ENCODE measurements at regions not wholly inside any gene's neighbourhood (a gene's known extent, or its start where the extent isn't known, plus 50 kb on each side); places are given as distances from the start of the nearest gene placed in this dataset.
"Not testable (repeated sequence)": the region's sequence is repeated elsewhere in the genome, so short reads cannot be mapped to it uniquely, and the experiment has no call there.

- DNase-seq: not testable (repeated sequence)
Measured at GRCh38 chr2:87199228-87199627, 177.6 kb upstream of the PLGLB1 start.

- not testable (repeated sequence) for DNase-seq
Measured at GRCh38 chr2:87204569-87205147, 183.0 kb upstream of the PLGLB1 start.

DNA sequence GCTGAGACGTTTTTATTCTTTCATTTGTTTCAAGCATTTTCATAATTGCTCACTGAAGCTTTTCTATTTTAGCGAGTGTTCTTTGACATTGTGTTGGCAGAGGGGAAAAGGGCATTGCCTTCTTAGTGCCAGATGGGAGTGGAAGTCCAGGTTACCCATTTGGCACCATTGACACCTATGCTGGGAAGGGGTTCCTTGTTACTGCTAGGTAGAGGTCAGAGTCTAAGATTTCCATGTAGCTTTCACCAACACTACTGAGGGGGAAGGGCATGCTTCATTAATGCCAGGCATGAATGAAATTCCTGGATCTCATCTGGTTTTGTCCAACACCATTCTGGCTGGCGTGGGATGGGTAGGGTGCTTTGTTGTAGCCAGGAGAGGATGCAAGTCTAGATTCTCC, 191.3 kb upstream of the PLGLB1 start:
- not testable (repeated sequence) for DNase-seq

- not testable (repeated sequence) for DNase-seq
Measured at GRCh38 chr2:87217005-87217404, 195.4 kb upstream of the PLGLB1 start.

GRCh38 chr2:87217741-87218410, 196.2 kb upstream of the PLGLB1 start:
- DNase-seq: peak; percentile 87

GRCh38 chr2:87220651-87221050, 199.0 kb upstream of the PLGLB1 start:
- DNase-seq: not testable (repeated sequence)

- DNase-seq: not testable (repeated sequence)
Measured at GRCh38 chr2:87222131-87222530, 200.5 kb upstream of the PLGLB1 start.

DNA sequence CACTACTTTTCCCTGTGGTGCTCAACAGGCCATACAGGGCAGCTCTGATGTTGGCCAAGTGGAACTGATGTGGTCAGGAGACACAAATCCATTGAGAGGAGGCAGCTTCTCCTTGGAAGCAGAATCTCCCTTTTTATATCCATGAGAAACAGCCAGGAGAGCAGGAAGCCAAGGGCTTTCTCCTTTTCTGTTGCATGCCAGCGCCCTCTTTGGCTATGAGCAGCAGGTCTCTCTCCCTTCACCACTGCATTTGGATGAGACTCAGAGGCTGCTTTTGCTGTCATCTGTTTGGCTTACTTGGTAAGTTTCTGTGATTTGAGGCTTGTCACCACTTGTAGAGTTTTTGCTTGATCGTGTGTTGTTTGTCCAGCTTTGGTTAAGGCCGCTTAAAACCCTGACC, 202.2 kb upstream of the PLGLB1 start:
- DNase-seq: not testable (repeated sequence)

DNA sequence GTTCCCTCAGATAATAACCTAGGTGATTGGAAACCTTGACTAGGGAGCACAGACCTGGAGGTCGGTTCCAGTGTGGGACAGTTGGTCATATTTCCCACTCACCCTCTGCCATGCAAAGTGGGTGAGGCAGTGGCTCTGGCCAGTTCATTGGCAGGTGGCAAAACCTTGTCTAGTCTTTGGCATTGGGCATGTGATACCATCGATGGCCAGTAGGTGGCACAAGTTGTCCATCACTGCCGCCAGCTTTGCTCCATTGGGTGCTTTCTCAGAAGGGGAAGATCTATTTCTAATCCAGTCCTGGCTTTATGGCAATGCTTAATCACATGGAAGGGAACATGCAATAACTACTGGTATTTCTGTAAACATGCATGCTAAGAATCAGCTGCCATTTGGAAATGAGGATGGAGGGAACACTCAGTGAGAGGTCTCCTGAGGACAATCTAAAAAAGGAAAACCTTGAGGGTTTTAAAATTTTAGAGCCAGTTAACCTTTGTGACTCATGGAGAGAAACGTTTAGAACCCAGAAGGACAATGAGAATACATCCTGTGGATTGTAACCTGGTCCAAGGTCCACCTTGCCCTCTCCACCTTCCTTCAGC, 207.5 kb upstream of the PLGLB1 start:
- not testable (repeated sequence) for DNase-seq

- DNase-seq: not testable (repeated sequence)
Measured at GRCh38 chr2:87229964-87230363, 208.3 kb upstream of the PLGLB1 start.

GRCh38 chr2:87235333-87235981, 213.8 kb upstream of the PLGLB1 start:
- DNase-seq: not testable (repeated sequence)

- DNase-seq: not testable (repeated sequence)
Measured at GRCh38 chr2:87237570-87238336, 216.1 kb upstream of the PLGLB1 start.

DNA sequence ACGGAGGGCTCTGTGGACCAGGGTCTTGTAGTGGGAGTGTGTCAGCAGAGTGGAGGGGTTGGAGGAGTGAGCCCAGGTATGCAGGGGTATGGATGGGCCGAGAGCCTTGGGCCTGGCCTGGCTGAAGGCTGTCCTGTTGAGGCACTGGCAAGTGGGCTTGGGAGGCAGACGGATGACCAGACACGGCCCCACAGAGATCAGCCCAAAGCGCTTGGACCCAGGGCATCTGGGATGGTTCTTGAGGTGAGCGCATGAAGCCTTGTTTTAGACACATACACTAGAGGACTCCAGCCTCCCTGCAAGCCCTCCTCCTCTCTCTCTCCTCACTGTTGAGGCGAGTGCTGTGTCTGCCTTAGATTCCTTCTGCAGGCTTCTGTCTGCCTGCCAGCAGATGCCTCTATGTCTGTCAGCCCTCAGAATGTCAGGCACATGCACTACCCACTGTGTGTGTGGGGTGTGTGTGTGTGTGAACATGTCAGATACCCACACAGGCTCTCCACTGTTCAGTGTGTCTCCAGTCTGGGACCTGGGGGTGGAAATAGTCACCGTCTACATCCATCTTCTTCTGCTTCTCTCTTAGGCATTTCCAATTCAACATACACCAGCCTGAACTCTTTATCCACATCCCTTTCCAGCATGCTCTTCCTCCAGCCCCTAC, 218.0 kb upstream of the PLGLB1 start:
- DNase-seq: not testable (repeated sequence)

DNA sequence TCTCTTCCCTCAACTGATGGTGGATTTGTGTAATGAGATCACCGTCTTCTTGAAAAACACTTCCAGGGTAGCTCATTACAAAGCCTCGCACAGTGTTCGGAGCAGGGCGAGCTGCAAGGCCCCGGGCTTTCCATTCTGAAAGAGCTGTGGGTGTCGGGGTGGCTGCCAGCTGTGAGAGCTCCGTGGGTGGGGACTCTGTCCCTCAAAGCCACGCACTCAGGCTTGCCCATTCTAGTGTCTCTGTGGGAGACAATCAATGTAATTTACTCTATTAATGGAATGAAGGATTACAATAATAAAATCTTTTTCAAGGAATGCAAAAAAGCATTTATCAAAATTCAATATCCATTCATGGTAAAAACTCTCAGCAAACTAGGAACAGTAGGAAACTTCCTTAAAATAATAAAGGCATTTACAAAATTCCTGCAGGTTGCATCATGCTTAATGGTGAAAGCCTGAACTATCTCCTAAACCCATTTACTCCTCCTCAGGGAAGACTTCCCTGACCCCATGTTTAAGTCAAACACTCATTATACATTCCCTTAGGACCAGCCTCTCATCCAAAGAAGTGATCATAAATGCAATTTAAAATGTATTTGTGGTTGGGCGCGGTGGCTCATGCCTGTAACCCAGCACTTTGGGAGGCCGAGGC, 224.5 kb upstream of the PLGLB1 start:
- not testable (repeated sequence) for DNase-seq

GRCh38 chr2:87252046-87252445, 230.4 kb upstream of the PLGLB1 start:
- not testable (repeated sequence) for DNase-seq

- not testable (repeated sequence) for DNase-seq
Measured at GRCh38 chr2:87254562-87254961, 232.9 kb upstream of the PLGLB1 start.

GRCh38 chr2:87255410-87255809, 233.8 kb upstream of the PLGLB1 start:
- DNase-seq: not testable (repeated sequence)

DNA sequence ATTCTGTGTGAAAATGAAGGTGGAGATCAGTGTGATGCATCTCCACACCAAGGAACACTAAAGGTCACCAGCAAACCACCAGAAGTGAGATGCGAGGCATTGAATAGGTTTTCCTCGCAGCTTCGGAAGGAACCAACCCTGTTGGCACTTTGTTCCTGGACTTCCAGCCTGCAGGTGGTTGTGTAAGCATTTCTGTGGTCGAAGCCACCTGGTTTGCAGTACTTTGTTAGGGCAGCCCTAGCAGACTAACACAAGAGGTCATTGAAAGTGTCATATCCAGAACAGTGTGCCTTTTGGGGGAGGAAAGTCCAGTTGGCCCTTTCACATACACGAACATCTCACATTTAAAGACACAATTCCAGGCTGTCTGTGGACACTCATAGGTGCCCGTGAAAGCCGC, 237.2 kb upstream of the PLGLB1 start:
- DNase-seq: not testable (repeated sequence)

- DNase-seq: not testable (repeated sequence)
Measured at GRCh38 chr2:87262184-87262702, 240.6 kb upstream of the PLGLB1 start.

- not testable (repeated sequence) for DNase-seq
Measured at GRCh38 chr2:87263868-87264518, 242.3 kb upstream of the PLGLB1 start.

- not testable (repeated sequence) for DNase-seq
Measured at GRCh38 chr2:87275192-87275591, 253.5 kb upstream of the PLGLB1 start.

All from activated CD8-positive, alpha-beta memory T cell treated with anti-CD3 and anti-CD28 coated beads, Interleukin-2, amount 50 U/mL, for 48 hours (primary cell).